ENCODE measurements at regions not wholly inside any gene's neighbourhood (a gene's known extent, or its start where the extent isn't known, plus 50 kb on each side); places are given as distances from the start of the nearest gene placed in this dataset.

DNA sequence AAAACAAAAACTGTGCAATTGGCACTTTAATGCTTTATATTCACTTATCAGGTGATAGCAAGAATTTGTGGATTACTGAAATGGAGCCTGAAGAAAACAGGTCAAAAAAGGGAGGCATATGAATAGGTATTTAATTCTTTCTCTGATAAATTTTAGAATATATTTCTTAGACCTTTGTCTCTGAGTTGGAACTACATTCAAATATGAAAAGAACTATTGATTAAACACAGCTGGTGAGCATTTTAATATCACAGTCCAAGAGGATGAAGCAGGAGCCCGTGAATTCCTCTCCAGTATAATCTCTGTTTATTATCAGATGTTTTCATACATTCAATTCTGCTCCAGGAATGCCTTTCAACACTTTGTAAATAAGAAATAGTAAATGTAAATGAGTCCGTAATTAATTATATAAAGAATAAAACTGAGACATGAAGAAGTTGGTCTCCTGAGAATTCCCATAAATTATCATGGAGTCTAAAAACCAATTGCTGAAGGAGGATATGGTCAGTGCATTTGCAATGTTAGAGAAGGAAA lies 86.3 kb upstream of the ARHGEF26 start:
- TF ChIP-seq, protein P1, sequence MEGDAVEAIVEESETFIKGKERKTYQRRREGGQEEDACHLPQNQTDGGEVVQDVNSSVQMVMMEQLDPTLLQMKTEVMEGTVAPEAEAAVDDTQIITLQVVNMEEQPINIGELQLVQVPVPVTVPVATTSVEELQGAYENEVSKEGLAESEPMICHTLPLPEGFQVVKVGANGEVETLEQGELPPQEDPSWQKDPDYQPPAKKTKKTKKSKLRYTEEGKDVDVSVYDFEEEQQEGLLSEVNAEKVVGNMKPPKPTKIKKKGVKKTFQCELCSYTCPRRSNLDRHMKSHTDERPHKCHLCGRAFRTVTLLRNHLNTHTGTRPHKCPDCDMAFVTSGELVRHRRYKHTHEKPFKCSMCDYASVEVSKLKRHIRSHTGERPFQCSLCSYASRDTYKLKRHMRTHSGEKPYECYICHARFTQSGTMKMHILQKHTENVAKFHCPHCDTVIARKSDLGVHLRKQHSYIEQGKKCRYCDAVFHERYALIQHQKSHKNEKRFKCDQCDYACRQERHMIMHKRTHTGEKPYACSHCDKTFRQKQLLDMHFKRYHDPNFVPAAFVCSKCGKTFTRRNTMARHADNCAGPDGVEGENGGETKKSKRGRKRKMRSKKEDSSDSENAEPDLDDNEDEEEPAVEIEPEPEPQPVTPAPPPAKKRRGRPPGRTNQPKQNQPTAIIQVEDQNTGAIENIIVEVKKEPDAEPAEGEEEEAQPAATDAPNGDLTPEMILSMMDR (IDR thresholded peaks at IDR 0.05; ENCODE audit: insufficient read depth, low read depth, low read length) = no peak
- DNase-seq (ENCODE audit: low read depth) = no peak
- H3K4me3 ChIP-seq (ENCODE audit: low read depth, low read length) = no peak overlapping the region

DNA sequence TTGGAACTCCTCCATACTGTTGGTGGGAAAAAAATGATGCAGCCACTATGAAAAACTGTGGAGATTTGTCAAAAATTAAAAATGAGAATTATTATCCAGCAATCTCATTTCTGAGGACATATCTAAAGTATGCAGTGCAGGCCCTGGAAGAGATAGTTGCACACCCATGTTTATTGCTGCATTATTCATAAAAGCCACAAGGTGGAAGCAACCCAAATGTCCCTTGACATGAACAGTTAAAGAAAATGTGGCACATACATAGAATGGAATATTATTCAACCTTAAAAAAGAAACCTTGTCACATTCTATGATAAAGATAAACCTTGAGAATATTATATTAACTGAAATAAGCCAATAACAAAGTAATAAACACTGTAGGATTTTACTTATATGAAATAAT lies 80.9 kb upstream of the ARHGEF26 start:
- peak; percentile 25 for DNase-seq (ENCODE audit: low read depth)
- H3K4me3 ChIP-seq (ENCODE audit: low read depth, low read length) = no peak overlapping the region
- TF ChIP-seq, protein P1 (IDR thresholded peaks at IDR 0.05; ENCODE audit: insufficient read depth, low read depth, low read length) = peak; percentile 44

GRCh38 chr3:154044671-154045070 lies 76.5 kb upstream of the ARHGEF26 start:
- TF ChIP-seq, protein P1 (IDR thresholded peaks at IDR 0.05; ENCODE audit: insufficient read depth, low read depth, low read length) = no peak
- no peak for DNase-seq (ENCODE audit: low read depth)
- no peak overlapping the region for H3K4me3 ChIP-seq (ENCODE audit: low read depth, low read length)

DNA sequence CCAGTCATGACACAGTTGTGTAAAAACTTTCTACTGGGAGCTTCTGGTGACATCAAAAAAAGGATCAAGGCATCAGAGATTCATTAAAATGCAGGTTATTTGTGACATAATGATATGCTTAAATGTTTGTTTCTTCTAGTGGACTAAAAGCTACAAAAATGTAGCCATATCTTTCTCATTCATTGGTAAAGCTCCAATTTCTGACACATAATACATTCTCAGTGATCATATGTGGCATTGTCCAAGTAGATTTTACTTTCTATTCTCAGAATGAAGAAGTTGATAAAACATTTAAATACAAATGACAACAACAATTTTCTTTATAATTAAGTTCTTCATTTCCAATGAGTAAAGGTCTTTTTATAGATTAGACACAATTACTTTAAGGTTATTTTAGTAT lies 71.0 kb upstream of the ARHGEF26 start:
- no peak for DNase-seq (ENCODE audit: low read depth)
- no peak overlapping the region for H3K4me3 ChIP-seq (ENCODE audit: low read depth, low read length)
- TF ChIP-seq, protein P1 (IDR thresholded peaks at IDR 0.05; ENCODE audit: insufficient read depth, low read depth, low read length) = no peak

DNA sequence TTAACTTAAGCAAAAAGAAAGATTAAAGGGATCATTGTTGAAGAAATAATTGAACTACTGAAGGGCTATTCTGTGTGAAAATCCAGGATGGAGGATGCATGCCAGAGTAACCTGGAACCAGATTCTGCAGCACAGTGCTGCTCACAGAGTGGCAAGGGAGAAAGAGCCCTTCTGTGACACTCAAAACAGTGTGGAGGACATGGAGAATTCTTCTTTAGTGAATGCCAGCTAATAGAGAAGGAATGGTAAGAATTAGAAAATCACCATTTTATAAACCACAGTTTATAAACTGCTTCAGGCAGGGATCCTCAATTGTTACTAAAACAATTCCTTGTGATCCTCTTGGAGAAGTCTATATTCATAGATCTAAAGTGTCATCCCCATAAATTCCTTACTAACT lies 70.4 kb upstream of the ARHGEF26 start:
- no peak overlapping the region for H3K4me3 ChIP-seq (ENCODE audit: low read depth, low read length)
- TF ChIP-seq, protein P1 (IDR thresholded peaks at IDR 0.05; ENCODE audit: insufficient read depth, low read depth, low read length) = no peak
- peak; percentile 5 for DNase-seq (ENCODE audit: low read depth)

DNA sequence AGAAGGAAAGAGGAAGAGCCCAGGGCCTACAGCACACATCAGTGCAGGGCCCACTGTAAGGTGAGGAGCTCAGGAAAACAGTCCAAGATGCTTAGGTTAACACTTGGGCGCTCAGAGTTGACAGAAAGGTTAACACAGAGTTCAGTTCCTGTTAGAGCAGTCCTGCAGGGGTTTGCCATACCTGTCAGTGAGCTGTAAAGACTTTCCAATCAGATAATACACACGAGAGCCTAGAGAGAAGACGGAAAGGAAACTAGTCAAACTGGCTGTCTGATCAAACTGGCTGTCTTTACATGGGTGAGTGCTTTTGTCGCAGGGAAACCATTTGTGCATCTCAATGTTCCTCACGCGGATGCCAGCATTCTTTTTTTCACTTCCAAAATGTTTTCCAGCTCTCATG lies 61.4 kb upstream of the ARHGEF26 start:
- H3K4me3 ChIP-seq (ENCODE audit: low read depth, low read length) = no peak overlapping the region
- TF ChIP-seq, protein P1 (IDR thresholded peaks at IDR 0.05; ENCODE audit: insufficient read depth, low read depth, low read length) = no peak
- DNase-seq (ENCODE audit: low read depth) = no peak

Measured in fibroblast of villous mesenchyme (primary cell).